ENCODE measurements at regions not wholly inside any gene's neighbourhood (a gene's known extent, or its start where the extent isn't known, plus 50 kb on each side); places are given as distances from the start of the nearest gene placed in this dataset.
"Not testable (repeated sequence)": the region's sequence is repeated elsewhere in the genome, so short reads cannot be mapped to it uniquely, and the experiment has no call there.

- no peaks in the 10 kb centered on the region for H3K4me1 ChIP-seq (ENCODE audit: insufficient read depth, low read length)
- no peaks in the 10 kb centered on the region for H3K4me1 Mint-ChIP-seq
- no peaks in the 10 kb centered on the region for H3K36me3 Mint-ChIP-seq
- no peaks in the 10 kb centered on the region for H3K27me3 ChIP-seq (ENCODE audit: insufficient read depth, low read length, poor library complexity, severe bottlenecking)
- no peak overlapping the region for H3K4me3 Mint-ChIP-seq
- H3K27me3 Mint-ChIP-seq: no peaks in the 10 kb centered on the region
- H3K27ac ChIP-seq (ENCODE audit: low read depth, low read length): no peak overlapping the region
- H3K36me3 ChIP-seq (ENCODE audit: insufficient read depth, low read length): no peaks in the 10 kb centered on the region
- ChIA-PET POLR2A (no interaction called here), CTCF (no interaction called here)
- no peak overlapping the region for H3K27ac Mint-ChIP-seq
- no peak for DNase-seq
- H3K9me3 Mint-ChIP-seq: peaks cover 8 to 17% (median 12%) of the 10 kb centered on the region in 5 donors
- H3K9me3 ChIP-seq (ENCODE audit: low read length): no peaks in the 10 kb centered on the region
- no peak overlapping the region for H3K4me3 ChIP-seq (ENCODE audit: low read length)
These were observed 774.1 kb upstream of the AUTS2 start for GRCh38 chr7:68823996-68824780.

GRCh38 chr7:68828575-68828974 is 769.7 kb upstream of the AUTS2 start:
- CTCF ChIA-PET: no interaction called here
- DNase-seq: no peak
- Mint-ChIP-seq H3K27me3 (peaks cover 0 to 2% of the 10 kb centered on the region in 2 donors), H3K9me3 (peaks cover 12 to 22% (median 14%) of the 10 kb centered on the region in 5 donors), H3K4me1 (no peaks in the 10 kb centered on the region), H3K27ac (no peak overlapping the region), H3K4me3 (no peak overlapping the region), H3K36me3 (no peaks in the 10 kb centered on the region)
- Histone ChIP-seq H3K4me1 (ENCODE audit: insufficient read depth, low read length) (no peaks in the 10 kb centered on the region), H3K4me3 (ENCODE audit: low read length) (no peak overlapping the region), H3K27me3 (ENCODE audit: insufficient read depth, low read length, poor library complexity, severe bottlenecking) (no peaks in the 10 kb centered on the region), H3K36me3 (ENCODE audit: insufficient read depth, low read length) (no peaks in the 10 kb centered on the region), H3K27ac (ENCODE audit: low read depth, low read length) (no peak overlapping the region), H3K9me3 (ENCODE audit: low read length) (no peaks in the 10 kb centered on the region)
- POLR2A ChIA-PET: no interaction called here

DNA sequence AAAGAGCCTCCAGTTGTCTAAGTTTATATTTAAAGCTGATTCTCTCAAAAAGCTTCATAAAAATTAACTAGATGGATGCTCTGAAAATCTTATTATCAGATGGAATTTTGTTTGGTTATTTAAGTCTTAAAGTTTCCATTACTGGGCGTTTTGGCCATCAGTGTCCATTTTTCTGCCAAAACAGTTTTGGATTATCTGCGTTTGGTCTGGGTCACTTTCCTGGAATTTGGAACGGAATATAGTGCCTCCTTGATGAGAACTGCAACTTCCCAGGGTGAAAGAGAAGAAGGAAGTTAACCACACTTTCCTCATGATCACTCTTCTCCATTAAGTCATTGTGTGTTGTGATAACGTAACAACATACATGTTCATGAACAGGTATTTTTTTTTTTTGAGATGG is 764.9 kb upstream of the AUTS2 start:
- H3K36me3 ChIP-seq (ENCODE audit: insufficient read depth, low read length): no peaks in the 10 kb centered on the region
- POLR2A ChIA-PET: no interaction called here
- no peak for DNase-seq
- H3K27ac Mint-ChIP-seq: no peak overlapping the region
- peaks cover 0 to 2% of the 10 kb centered on the region in 2 donors for H3K27me3 Mint-ChIP-seq
- no peaks in the 10 kb centered on the region for H3K4me1 Mint-ChIP-seq
- H3K27ac ChIP-seq (ENCODE audit: low read depth, low read length): no peak overlapping the region
- H3K9me3 ChIP-seq (ENCODE audit: low read length): no peaks in the 10 kb centered on the region
- H3K9me3 Mint-ChIP-seq: peaks cover 0 to 18% (median 12%) of the 10 kb centered on the region in 5 donors
- CTCF ChIA-PET: no interaction called here
- no peaks in the 10 kb centered on the region for H3K27me3 ChIP-seq (ENCODE audit: insufficient read depth, low read length, poor library complexity, severe bottlenecking)
- H3K4me3 Mint-ChIP-seq: no peak overlapping the region
- H3K4me1 ChIP-seq (ENCODE audit: insufficient read depth, low read length): no peaks in the 10 kb centered on the region
- H3K36me3 Mint-ChIP-seq: no peaks in the 10 kb centered on the region
- H3K4me3 ChIP-seq (ENCODE audit: low read length): no peak overlapping the region

GRCh38 chr7:68839014-68839413 is 759.3 kb upstream of the AUTS2 start:
- ChIA-PET CTCF (no interaction called here), POLR2A (no interaction called here)
- Mint-ChIP-seq H3K4me3 (no peak overlapping the region), H3K27me3 (no peaks in the 10 kb centered on the region), H3K27ac (no peak overlapping the region), H3K36me3 (no peaks in the 10 kb centered on the region), H3K4me1 (no peaks in the 10 kb centered on the region), H3K9me3 (peaks cover 5 to 12% (median 9%) of the 10 kb centered on the region in 5 donors)
- no peak overlapping the region for H3K27ac ChIP-seq (ENCODE audit: low read depth, low read length)
- H3K9me3 ChIP-seq (ENCODE audit: low read length): no peaks in the 10 kb centered on the region
- H3K4me1 ChIP-seq (ENCODE audit: insufficient read depth, low read length): no peaks in the 10 kb centered on the region
- no peaks in the 10 kb centered on the region for H3K36me3 ChIP-seq (ENCODE audit: insufficient read depth, low read length)
- no peak overlapping the region for H3K4me3 ChIP-seq (ENCODE audit: low read length)
- DNase-seq: no peak
- H3K27me3 ChIP-seq (ENCODE audit: insufficient read depth, low read length, poor library complexity, severe bottlenecking): no peaks in the 10 kb centered on the region

GRCh38 chr7:68840991-68841390 is 757.3 kb upstream of the AUTS2 start:
- Mint-ChIP-seq H3K4me3 (no peak overlapping the region), H3K27me3 (no peaks in the 10 kb centered on the region), H3K9me3 (peaks cover 8 to 14% (median 9%) of the 10 kb centered on the region in 5 donors), H3K36me3 (peaks cover 0 to 1% (median 0%) of the 10 kb centered on the region in 3 donors), H3K27ac (no peak overlapping the region), H3K4me1 (no peaks in the 10 kb centered on the region)
- H3K27ac ChIP-seq (ENCODE audit: low read depth, low read length): no peak overlapping the region
- H3K4me1 ChIP-seq (ENCODE audit: insufficient read depth, low read length): no peaks in the 10 kb centered on the region
- DNase-seq: no peak
- ChIA-PET POLR2A (no interaction called here), CTCF (no interaction called here)
- H3K27me3 ChIP-seq (ENCODE audit: insufficient read depth, low read length, poor library complexity, severe bottlenecking): no peaks in the 10 kb centered on the region
- no peaks in the 10 kb centered on the region for H3K9me3 ChIP-seq (ENCODE audit: low read length)
- no peaks in the 10 kb centered on the region for H3K36me3 ChIP-seq (ENCODE audit: insufficient read depth, low read length)
- no peak overlapping the region for H3K4me3 ChIP-seq (ENCODE audit: low read length)

DNA sequence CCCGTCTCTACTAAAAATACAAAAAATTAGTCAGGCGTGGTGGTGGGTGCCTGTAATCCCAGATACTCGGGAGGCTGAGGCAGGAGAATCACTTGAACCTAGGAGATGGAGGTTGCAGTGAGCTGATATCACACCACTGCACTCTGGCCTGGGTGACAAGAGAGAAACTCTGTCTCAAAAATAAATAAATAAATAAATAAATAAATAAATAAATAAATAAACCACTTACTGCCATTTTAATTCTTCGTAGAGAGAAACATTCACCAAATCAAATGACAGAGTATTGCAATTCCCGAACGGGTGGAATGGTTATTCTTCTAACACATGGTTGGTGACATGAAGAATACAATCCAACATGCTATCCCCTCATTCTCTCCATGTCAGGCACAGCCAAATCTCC is 754.3 kb upstream of the AUTS2 start:
- peaks cover 3 to 13% (median 7%) of the 10 kb centered on the region in 5 donors for H3K9me3 Mint-ChIP-seq
- H3K9me3 ChIP-seq (ENCODE audit: low read length); POLR2A ChIA-PET; H3K36me3 ChIP-seq (ENCODE audit: insufficient read depth, low read length); H3K4me1 Mint-ChIP-seq; DNase-seq; CTCF ChIA-PET; H3K4me3 ChIP-seq (ENCODE audit: low read length); H3K27me3 ChIP-seq (ENCODE audit: insufficient read depth, low read length, poor library complexity, severe bottlenecking); H3K27ac Mint-ChIP-seq; H3K27ac ChIP-seq (ENCODE audit: low read depth, low read length); H3K4me3 Mint-ChIP-seq; H3K36me3 Mint-ChIP-seq; H3K27me3 Mint-ChIP-seq; H3K4me1 ChIP-seq (ENCODE audit: insufficient read depth, low read length): not testable (repeated sequence)

- Mint-ChIP-seq H3K27me3 (no peaks in the 10 kb centered on the region), H3K9me3 (peaks cover 4 to 14% (median 9%) of the 10 kb centered on the region in 5 donors), H3K4me3 (no peak overlapping the region), H3K36me3 (peaks cover 0 to 1% (median 0%) of the 10 kb centered on the region in 3 donors), H3K4me1 (no peaks in the 10 kb centered on the region), H3K27ac (no peak overlapping the region)
- no peaks in the 10 kb centered on the region for H3K36me3 ChIP-seq (ENCODE audit: insufficient read depth, low read length)
- no peak for DNase-seq
- ChIA-PET POLR2A (no interaction called here), CTCF (no interaction called here)
- H3K4me1 ChIP-seq (ENCODE audit: insufficient read depth, low read length): no peaks in the 10 kb centered on the region
- no peaks in the 10 kb centered on the region for H3K27me3 ChIP-seq (ENCODE audit: insufficient read depth, low read length, poor library complexity, severe bottlenecking)
- H3K4me3 ChIP-seq (ENCODE audit: low read length): no peak overlapping the region
- no peaks in the 10 kb centered on the region for H3K9me3 ChIP-seq (ENCODE audit: low read length)
- no peak overlapping the region for H3K27ac ChIP-seq (ENCODE audit: low read depth, low read length)
These were observed 751.4 kb upstream of the AUTS2 start for GRCh38 chr7:68846811-68847325.

DNA sequence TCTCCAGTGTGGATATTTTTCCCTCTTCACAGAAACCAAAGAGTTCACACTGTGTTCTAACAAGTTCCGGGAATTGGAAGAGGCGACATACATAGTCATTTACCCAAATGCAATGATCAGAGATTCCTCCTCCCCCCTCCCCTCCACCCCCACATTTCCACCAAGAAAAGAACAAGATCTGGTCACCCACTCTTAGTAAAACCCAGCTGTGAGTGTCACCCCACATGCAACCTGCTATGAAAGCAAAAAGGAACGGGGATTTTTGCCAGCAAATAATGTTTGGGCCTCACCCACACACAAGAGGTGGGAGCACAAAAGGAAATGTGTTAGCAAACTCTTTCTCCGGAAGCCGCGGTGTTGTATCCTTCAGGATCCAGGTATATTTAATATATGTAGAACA is 745.0 kb upstream of the AUTS2 start:
- no peaks in the 10 kb centered on the region for H3K27me3 ChIP-seq (ENCODE audit: insufficient read depth, low read length, poor library complexity, severe bottlenecking)
- no peak for DNase-seq
- no peaks in the 10 kb centered on the region for H3K36me3 ChIP-seq (ENCODE audit: insufficient read depth, low read length)
- Mint-ChIP-seq H3K27me3 (peaks cover 0 to 5% of the 10 kb centered on the region in 2 donors), H3K36me3 (no peaks in the 10 kb centered on the region), H3K4me3 (no peak overlapping the region), H3K4me1 (no peaks in the 10 kb centered on the region), H3K27ac (no peak overlapping the region), H3K9me3 (peaks cover 4 to 17% (median 7%) of the 10 kb centered on the region in 5 donors)
- no peaks in the 10 kb centered on the region for H3K4me1 ChIP-seq (ENCODE audit: insufficient read depth, low read length)
- CTCF ChIA-PET: no interaction called here
- POLR2A ChIA-PET: no interaction called here
- H3K9me3 ChIP-seq (ENCODE audit: low read length): no peaks in the 10 kb centered on the region
- no peak overlapping the region for H3K4me3 ChIP-seq (ENCODE audit: low read length)
- H3K27ac ChIP-seq (ENCODE audit: low read depth, low read length): no peak overlapping the region
